ENCODE measurements at regions not wholly inside any gene's neighbourhood (a gene's known extent, or its start where the extent isn't known, plus 50 kb on each side); places are given as distances from the start of the nearest gene placed in this dataset.

DNA sequence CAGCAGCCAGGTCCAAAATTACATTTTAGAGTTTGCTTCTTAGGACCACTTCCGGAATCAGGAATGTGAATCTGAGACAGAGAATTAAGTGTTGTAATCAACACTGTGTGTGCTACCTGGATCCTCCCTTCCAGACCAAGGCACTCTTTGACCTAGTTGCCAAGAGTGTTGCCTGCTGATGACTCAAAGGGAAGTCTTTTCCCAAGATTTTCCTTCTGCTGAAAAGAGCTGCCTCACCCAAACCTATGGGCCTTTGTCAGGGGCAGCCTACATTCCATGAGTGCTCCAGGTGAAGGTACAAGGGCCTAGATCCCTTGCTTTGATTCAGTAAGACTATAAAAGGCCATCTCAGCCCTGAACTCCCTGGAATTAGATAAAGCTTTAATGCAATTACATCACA is 712.5 kb upstream of the ANKRD30A start:
- TF ChIP-seq POLR2A (IDR thresholded peaks at IDR 0.05), result no peak
- no peak for TF ChIP-seq CTCF (IDR thresholded peaks at IDR 0.05)

All from Peyer's patch (tissue), 4 donors.